H9 (cell line): ENCODE measurements at regions not wholly inside any gene's neighbourhood (a gene's known extent, or its start where the extent isn't known, plus 50 kb on each side); places are given as distances from the start of the nearest gene placed in this dataset.

ENCODE experiments used
- DNase-seq: peaks from one replicate; pipeline ENCODE4 v3.0.0-alpha.2; 2017
- H2AFZ ChIP-seq: one replicate; pipeline ENCODE4 v1.6.1; 2013; ENCODE audit warnings: mild to moderate bottlenecking, low read length, control low read depth, moderate library complexity
- H2AK5ac ChIP-seq: 2 replicates; pipeline ENCODE4 v1.6.1; 2013; ENCODE audit warnings: low read length, control low read depth, mixed read lengths; ENCODE audit not compliant: insufficient read length
- H2BK120ac ChIP-seq: one replicate; pipeline ENCODE4 v1.6.1; 2013; ENCODE audit warnings: low read depth, mild to moderate bottlenecking, low read length, control low read depth, inconsistent platforms; ENCODE audit not compliant: poor library complexity, severe bottlenecking
- H2BK12ac ChIP-seq: 2 replicates; pipeline ENCODE4 v1.6.1; 2013; ENCODE audit warnings: low read length, control low read depth, mixed read lengths, low read depth; ENCODE audit not compliant: insufficient read length
- H2BK15ac ChIP-seq: 2 replicates; pipeline ENCODE4 v1.6.1; 2013; ENCODE audit warnings: low read depth, low read length, control low read depth
- H2BK20ac ChIP-seq: one replicate; pipeline ENCODE4 v1.6.1; 2013; ENCODE audit warnings: low read depth, mild to moderate bottlenecking, low read length, control low read depth, inconsistent platforms; ENCODE audit not compliant: poor library complexity, severe bottlenecking
- H2BK5ac ChIP-seq: 2 replicates; pipeline ENCODE4 v1.6.1; 2013; ENCODE audit warnings: low read length, control low read depth, mixed read lengths; ENCODE audit not compliant: insufficient read length
- H3K14ac ChIP-seq: 2 replicates; pipeline ENCODE4 v1.6.1; 2013; ENCODE audit warnings: low read length, control low read depth; ENCODE audit not compliant: insufficient read depth
- H3K18ac ChIP-seq: 2 replicates; pipeline ENCODE4 v1.6.1; 2013; ENCODE audit warnings: low read depth, mild to moderate bottlenecking, mixed read lengths, low read length, control low read depth; ENCODE audit not compliant: insufficient read length
- H3K23ac ChIP-seq: 2 replicates; pipeline ENCODE4 v1.6.1; 2013; ENCODE audit warnings: low read length, control low read depth, mixed read lengths, low read depth; ENCODE audit not compliant: insufficient read length
- H3K23me2 ChIP-seq: 2 replicates; pipeline ENCODE4 v1.6.1; 2013; ENCODE audit warnings: low read depth, mild to moderate bottlenecking, mixed read lengths, low read length, control low read depth; ENCODE audit not compliant: insufficient read length, poor library complexity, severe bottlenecking
- H3K27ac ChIP-seq: 2 replicates; pipeline ENCODE4 v1.5.1; 2013; ENCODE audit warnings: low read length, control low read depth, mixed read lengths, low read depth; ENCODE audit not compliant: insufficient read length
- H3K27me3 ChIP-seq: 2 replicates; pipeline ENCODE4 v1.6.1; 2013; ENCODE audit warnings: low read length, control low read depth, inconsistent platforms; ENCODE audit not compliant: insufficient read depth
- H3K4ac ChIP-seq: 2 replicates; pipeline ENCODE4 v1.6.1; 2013; ENCODE audit warnings: low read depth, mild to moderate bottlenecking, control low read depth, inconsistent platforms, low read length, moderate library complexity
- H3K4me1 ChIP-seq: 2 replicates; pipeline ENCODE4 v1.6.1; 2013; ENCODE audit warnings: low read length, control low read depth, inconsistent platforms; ENCODE audit not compliant: insufficient read depth
- H3K4me2 ChIP-seq: 2 replicates; pipeline ENCODE4 v1.6.1; 2013; ENCODE audit warnings: low read length, control low read depth, mixed read lengths; ENCODE audit not compliant: insufficient read length, insufficient read depth
- H3K56ac ChIP-seq: 2 replicates; pipeline ENCODE4 v1.6.1; 2013; ENCODE audit warnings: low read depth, mild to moderate bottlenecking, mixed read lengths, low read length, control low read depth; ENCODE audit not compliant: insufficient read length
- H3K79me1 ChIP-seq: 2 replicates; pipeline ENCODE4 v1.6.1; 2013; ENCODE audit warnings: low read depth, mild to moderate bottlenecking, moderate library complexity, low read length, control low read depth, inconsistent platforms; ENCODE audit not compliant: insufficient read depth, poor library complexity, severe bottlenecking
- H3K79me2 ChIP-seq: 2 replicates; pipeline ENCODE4 v1.6.1; 2013; ENCODE audit warnings: low read length, control low read depth, inconsistent platforms; ENCODE audit not compliant: insufficient read depth
- H3K9ac ChIP-seq: 2 replicates; pipeline ENCODE4 v1.6.1; 2013; ENCODE audit warnings: low read length, control low read depth, mixed read lengths; ENCODE audit not compliant: insufficient read length; ENCODE audit errors: extremely low read depth
- H3K9me3 ChIP-seq: one replicate; pipeline ENCODE4 v1.6.1; 2013; ENCODE audit warnings: low read depth, low read length, inconsistent platforms; ENCODE audit not compliant: control insufficient read depth
- H3T11ph ChIP-seq: one replicate; pipeline ENCODE4 v1.6.1; 2013; ENCODE audit warnings: mild to moderate bottlenecking, low read length, control low read depth, inconsistent platforms
- H4K20me1 ChIP-seq: one replicate; pipeline ENCODE4 v1.6.1; 2013; ENCODE audit not compliant: control insufficient read depth, insufficient read length, insufficient read depth
- H4K5ac ChIP-seq: 2 replicates; pipeline ENCODE4 v1.6.1; 2013; ENCODE audit warnings: low read depth, mild to moderate bottlenecking, mixed read lengths, low read length, control low read depth; ENCODE audit not compliant: insufficient read length
- H4K8ac ChIP-seq: replicated peaks from 2 replicates; pipeline ENCODE4 v1.6.1; 2013; ENCODE audit warnings: low read length, control low read depth, mixed read lengths, low read depth; ENCODE audit not compliant: insufficient read length
- H4K91ac ChIP-seq: 2 replicates; pipeline ENCODE4 v1.6.1; 2013; ENCODE audit warnings: low read depth, mild to moderate bottlenecking, moderate library complexity, mixed read lengths, low read length, control low read depth; ENCODE audit not compliant: insufficient read length
- H3K27ac Mint-ChIP-seq, 3 experiments: 2 replicates in 2 of 3; 3 replicates in 1 of 3; pipeline ENCODE4 v1.8.0; 2020 to 2021; ENCODE audit warnings: mixed read lengths in 3 of 3, mild to moderate bottlenecking in 1 of 3, moderate library complexity in 1 of 3
- H3K27me3 Mint-ChIP-seq: 2 replicates; pipeline ENCODE4 v1.8.0; 2021; ENCODE audit warnings: low read depth, mild to moderate bottlenecking, moderate library complexity, mixed read lengths
- H3K36me3 Mint-ChIP-seq, 3 experiments: 2 replicates in 2 of 3; 3 replicates in 1 of 3; pipeline ENCODE4 v1.8.0; 2020 to 2021; ENCODE audit warnings: low read depth in 3 of 3, mixed read lengths in 3 of 3; ENCODE audit not compliant: insufficient read depth in 1 of 3
- H3K4me1 Mint-ChIP-seq, 2 experiments: 2 replicates each; pipeline ENCODE4 v1.8.0; 2020; ENCODE audit warnings: mixed read lengths in 2 of 2
- H3K4me3 Mint-ChIP-seq, 2 experiments: 2 replicates in 1 of 2; 3 replicates in 1 of 2; pipeline ENCODE4 v1.8.0; 2020 to 2021; ENCODE audit warnings: mild to moderate bottlenecking in 2 of 2, mixed read lengths in 2 of 2, moderate library complexity in 1 of 2
- H3K9me3 Mint-ChIP-seq, 2 experiments: 2 replicates in 1 of 2; 3 replicates in 1 of 2; pipeline ENCODE4 v1.8.0; 2020; ENCODE audit warnings: mild to moderate bottlenecking in 2 of 2, mixed read lengths in 2 of 2, moderate library complexity in 1 of 2
- CTCF ChIP-seq: fragments of 200-600 bp; sonication (generic); conservative IDR thresholded peaks from 3 replicates; pipeline ENCODE4 v1.8.0; 2021; ENCODE audit warnings: antibody characterized with exemption, mild to moderate bottlenecking
- WGBS: extraction: QIAGEN DNeasy Blood & Tissue Kit; methylation state at CpG from one replicate; pipeline ENCODE4 v1.1.7; 2013; ENCODE audit warnings: missing lambda C conversion rate, low lambda C conversion rate, mixed read lengths; ENCODE audit not compliant: insufficient read length; ENCODE audit errors: extremely low coverage; 5-methylcytosine and 5-hydroxymethylcytosine counted together

DNA sequence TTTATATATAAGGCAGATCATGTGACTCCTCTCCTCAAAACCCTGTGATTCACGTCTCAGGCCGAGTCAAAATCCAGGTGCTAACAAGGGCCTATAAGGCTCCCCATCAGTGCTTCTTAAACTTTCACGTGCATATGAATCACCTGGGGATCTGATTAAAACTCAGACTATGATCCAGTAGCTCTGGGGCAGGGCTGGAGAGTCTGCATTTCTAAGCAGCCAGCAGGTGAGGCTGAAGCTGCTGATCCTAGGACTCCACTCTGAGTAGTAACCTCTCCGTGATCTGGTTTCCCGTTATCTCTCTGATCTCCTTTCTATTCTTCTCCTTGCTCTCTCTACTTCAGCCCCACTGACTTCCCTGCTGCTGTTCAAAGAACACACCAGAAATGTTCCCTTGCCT, 252.4 kb upstream of the RPS6KA3 start:
- H3T11ph ChIP-seq = no peak overlapping the region
- H2BK15ac ChIP-seq = no peak overlapping the region
- peaks cover 47% of the 10 kb centered on the region for H3K9me3 ChIP-seq
- no peaks in the 10 kb centered on the region for H3K27me3 ChIP-seq
- no CpG with 5 or more reads among the region's 5 CpGs for WGBS
- peaks cover 3 to 11% of the 10 kb centered on the region in 2 experiments for H3K4me1 Mint-ChIP-seq
- no peak overlapping the region for H3K18ac ChIP-seq
- no peaks in the 10 kb centered on the region for H3K4me1 ChIP-seq
- no peaks in the 10 kb centered on the region for H4K20me1 ChIP-seq
- H3K23me2 ChIP-seq = no peaks in the 10 kb centered on the region
- H3K4ac ChIP-seq = no peak overlapping the region
- H3K79me2 ChIP-seq = no peaks in the 10 kb centered on the region
- no peak overlapping the region for H2BK5ac ChIP-seq
- H3K56ac ChIP-seq = no peak overlapping the region
- H4K8ac ChIP-seq = no peak overlapping the region
- no peak overlapping the region for H4K91ac ChIP-seq
- H3K79me1 ChIP-seq = no peaks in the 10 kb centered on the region
- no peak overlapping the region for H3K23ac ChIP-seq
- H3K36me3 Mint-ChIP-seq = no peaks in the 10 kb centered on the region
- no peak overlapping the region for H2BK12ac ChIP-seq
- no peak overlapping the region for H2AK5ac ChIP-seq
- H2AFZ ChIP-seq = no peak overlapping the region
- no peak overlapping the region for H3K4me2 ChIP-seq
- H3K27ac Mint-ChIP-seq = no peak overlapping the region
- no peak overlapping the region for H4K5ac ChIP-seq
- no peak for DNase-seq
- TF ChIP-seq CTCF = no peak
- peaks cover 4 to 37% of the 10 kb centered on the region in 2 experiments for H3K9me3 Mint-ChIP-seq
- H3K9ac ChIP-seq = no peak overlapping the region
- no peak overlapping the region for H3K14ac ChIP-seq
- H3K27ac ChIP-seq = no peak overlapping the region
- no peak overlapping the region for H3K4me3 Mint-ChIP-seq
- H3K27me3 Mint-ChIP-seq = 0 out of 2 replicates have a peak, but pooled peaks cover 3% of the 10 kb centered on the region
- no peak overlapping the region for H2BK20ac ChIP-seq
- no peak overlapping the region for H2BK120ac ChIP-seq
